ENCODE measurements at regions not wholly inside any gene's neighbourhood (a gene's known extent, or its start where the extent isn't known, plus 50 kb on each side); places are given as distances from the start of the nearest gene placed in this dataset.

DNA sequence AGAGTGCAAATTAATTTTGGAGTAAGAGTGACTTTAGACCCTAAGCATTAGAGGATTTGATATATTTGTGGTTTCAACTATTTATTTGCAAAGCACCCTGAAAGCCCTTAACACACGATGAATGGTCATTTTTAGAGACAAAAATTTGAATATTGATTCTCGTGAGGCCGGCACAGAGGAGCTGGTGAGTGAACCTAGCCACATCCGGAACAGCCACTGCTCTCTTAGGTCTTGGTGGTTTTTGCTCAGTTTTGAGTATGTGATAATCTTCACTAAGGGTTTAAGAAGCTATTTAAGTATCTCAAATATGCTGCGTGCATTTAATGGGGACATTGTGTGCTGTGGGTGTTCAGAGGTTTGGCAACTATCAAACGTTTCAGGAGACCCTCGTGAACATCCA is 204.8 kb downstream of the TSN start:
- POLR2A ChIA-PET (ENCODE audit: unreplicated experiment) = no interaction called here
- intact Hi-C loops (cut with micrococcal nuclease; ENCODE audit: unreplicated experiment) = no loop called here
- H3K9me3 ChIP-seq (ENCODE audit: insufficient read depth, low read depth) = no peaks in the 10 kb centered on the region

DNA sequence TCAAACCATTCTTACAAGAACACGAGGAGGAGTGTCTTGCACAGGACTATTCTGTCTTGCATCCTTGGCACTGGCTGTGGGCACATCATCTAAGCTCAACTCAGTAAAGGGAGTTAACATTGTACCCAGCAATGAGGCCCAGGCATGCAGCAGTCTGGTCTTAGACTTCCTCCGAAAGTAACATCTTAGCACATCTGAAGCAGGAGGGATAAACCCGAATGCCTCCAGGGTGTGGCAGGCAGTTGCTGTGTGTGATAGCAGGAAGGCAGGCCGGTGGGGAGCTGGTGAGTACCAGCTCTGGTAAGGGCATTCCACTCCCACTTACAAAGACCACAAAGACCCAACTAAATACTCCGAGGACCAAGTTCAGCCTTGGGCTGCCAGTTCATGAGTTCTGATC is 206.3 kb downstream of the TSN start:
- Histone ChIP-seq H2AFZ (no peak overlapping the region), H3F3A (ENCODE audit: insufficient read depth, low read depth) (no peaks in the 10 kb centered on the region), H3K4me2 (no peak overlapping the region), H3K27ac (no peak overlapping the region), H3K79me2 (ENCODE audit: low read depth) (no peaks in the 10 kb centered on the region), H3K9me3 (ENCODE audit: insufficient read depth, low read depth) (no peaks in the 10 kb centered on the region), H4K20me1 (ENCODE audit: insufficient read depth) (no peaks in the 10 kb centered on the region; the same call in 1 of the 2 replicates), H3K4me3 (no peak overlapping the region), H3K36me3 (ENCODE audit: low read depth) (no peaks in the 10 kb centered on the region), H3K4me1 (replicated peaks; ENCODE audit: insufficient read depth) (no peaks in the 10 kb centered on the region), H3K9me2 (ENCODE audit: insufficient read depth) (no peaks in the 10 kb centered on the region), H3K27me3 (ENCODE audit: insufficient read depth, low read depth) (peaks cover 86% of the 10 kb centered on the region)
- ChIA-PET POLR2A (ENCODE audit: unreplicated experiment) (no interaction called here), CTCF (no interaction called here)
- no peak for DNase-seq
- intact Hi-C loops (cut with micrococcal nuclease; ENCODE audit: unreplicated experiment) = no loop called here
- TF ChIP-seq CTCF (conservative IDR thresholded peaks at IDR 0.05) (no peak), EZH2 (IDR thresholded peaks at IDR 0.05; ENCODE audit: low read depth) (no peak)
- BruUV-seq (replicated peaks) = no TSS peak

More for the DNA sequence above, 204.8 kb downstream of the TSN start:
- CTCF ChIA-PET = no interaction called here
- no peaks in the 10 kb centered on the region for H3K36me3 ChIP-seq (ENCODE audit: low read depth)
- H3F3A ChIP-seq (ENCODE audit: insufficient read depth, low read depth) = no peaks in the 10 kb centered on the region
- H4K20me1 ChIP-seq (ENCODE audit: insufficient read depth) = no peaks in the 10 kb centered on the region; the same call in 1 of the 2 replicates
- H3K9me2 ChIP-seq (ENCODE audit: insufficient read depth) = no peaks in the 10 kb centered on the region
- no peaks in the 10 kb centered on the region for H3K79me2 ChIP-seq (ENCODE audit: low read depth)
- no peak overlapping the region for H3K27ac ChIP-seq
- H3K4me3 ChIP-seq = no peak overlapping the region
- no TSS peak for BruUV-seq (replicated peaks)
- no peak overlapping the region for H2AFZ ChIP-seq
- no peak overlapping the region for H3K4me2 ChIP-seq
- TF ChIP-seq CTCF (conservative IDR thresholded peaks at IDR 0.05) (no peak), EZH2 (IDR thresholded peaks at IDR 0.05; ENCODE audit: low read depth) (no peak)
- no peaks in the 10 kb centered on the region for H3K4me1 ChIP-seq (replicated peaks; ENCODE audit: insufficient read depth)
- H3K27me3 ChIP-seq (ENCODE audit: insufficient read depth, low read depth) = peaks cover 85% of the 10 kb centered on the region
- no peak for DNase-seq

GRCh38 chr2:121965661-121966060 is 210.2 kb downstream of the TSN start:
- ChIA-PET CTCF (no interaction called here), POLR2A (ENCODE audit: unreplicated experiment) (no interaction called here)
- Histone ChIP-seq H3K79me2 (ENCODE audit: low read depth) (no peaks in the 10 kb centered on the region), H3K4me1 (replicated peaks; ENCODE audit: insufficient read depth) (no peaks in the 10 kb centered on the region), H4K20me1 (ENCODE audit: insufficient read depth) (no peaks in the 10 kb centered on the region; the same call in 1 of the 2 replicates), H3K9me3 (ENCODE audit: insufficient read depth, low read depth) (no peaks in the 10 kb centered on the region), H2AFZ (no peak overlapping the region), H3K4me2 (no peak overlapping the region), H3K27me3 (ENCODE audit: insufficient read depth, low read depth) (peaks cover 94% of the 10 kb centered on the region), H3F3A (ENCODE audit: insufficient read depth, low read depth) (no peaks in the 10 kb centered on the region), H3K9me2 (ENCODE audit: insufficient read depth) (no peaks in the 10 kb centered on the region), H3K27ac (no peak overlapping the region), H3K36me3 (ENCODE audit: low read depth) (no peaks in the 10 kb centered on the region), H3K4me3 (no peak overlapping the region)
- no peak for TF ChIP-seq CTCF (conservative IDR thresholded peaks at IDR 0.05)
- TF ChIP-seq EZH2 (IDR thresholded peaks at IDR 0.05; ENCODE audit: low read depth) = no peak
- BruUV-seq (replicated peaks) = no TSS peak
- no peak for DNase-seq
- intact Hi-C loops (cut with micrococcal nuclease; ENCODE audit: unreplicated experiment) = no loop called here

Data from PC-9 (cell line).